GM12874 (cell line): ENCODE measurements at regions not wholly inside any gene's neighbourhood (a gene's known extent, or its start where the extent isn't known, plus 50 kb on each side); places are given as distances from the start of the nearest gene placed in this dataset.

Experiments used
- CTCF ChIP-seq: IDR thresholded peaks from 2 replicates; pipeline ENCODE4 v1.5.1; 2011; ENCODE audit warnings: low read depth, mild to moderate bottlenecking, control low read depth, low read length, moderate library complexity; ENCODE audit not compliant: insufficient read depth

- TF ChIP-seq CTCF = no peak
These were observed 68.8 kb upstream of the DAB2IP start for GRCh38 chr9:121582641-121583040.

DNA sequence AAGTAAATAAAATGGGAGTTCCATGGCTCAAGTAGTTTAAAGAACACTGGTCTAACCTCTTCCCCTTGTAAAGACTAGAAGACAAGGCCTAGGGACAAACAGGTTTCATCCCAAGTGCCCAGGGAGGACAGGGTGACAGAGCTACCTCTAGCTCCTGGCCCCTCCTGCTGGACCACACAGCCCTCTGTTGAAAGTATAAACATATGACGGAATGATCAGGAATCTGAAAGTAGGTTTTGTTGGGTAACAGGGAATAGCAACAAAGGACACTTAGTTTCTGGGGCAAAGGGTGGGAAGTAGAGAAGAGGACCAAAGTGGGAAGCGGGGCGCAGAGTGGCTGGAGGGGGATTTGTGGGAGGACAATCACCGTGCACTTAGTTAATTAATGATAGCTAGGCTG lies 67.0 kb upstream of the DAB2IP start:
- TF ChIP-seq CTCF = no peak

GRCh38 chr9:121587863-121588262 lies 63.6 kb upstream of the DAB2IP start:
- TF ChIP-seq CTCF = no peak

DNA sequence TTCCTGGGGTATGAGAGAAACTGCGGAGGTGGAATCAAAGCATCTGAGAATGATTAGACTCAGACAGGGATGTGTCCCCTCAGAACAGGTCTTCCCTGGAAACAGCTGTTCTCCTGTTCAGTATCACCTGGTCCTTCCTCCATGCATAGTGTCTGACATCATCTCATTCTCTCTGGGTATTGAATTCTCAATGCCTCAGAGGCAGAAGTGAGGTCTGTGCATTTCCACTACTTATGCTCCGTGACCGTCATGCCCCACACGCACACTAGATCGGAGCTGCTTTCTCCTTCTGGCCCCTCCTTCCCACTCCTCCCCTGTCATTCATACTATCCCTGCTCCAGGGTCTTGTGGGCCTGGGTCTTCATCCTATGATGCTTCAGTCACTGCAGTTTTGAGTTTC lies 61.4 kb upstream of the DAB2IP start:
- TF ChIP-seq CTCF = no peak

GRCh38 chr9:121592265-121592664 lies 59.2 kb upstream of the DAB2IP start:
- TF ChIP-seq CTCF = no peak

DNA sequence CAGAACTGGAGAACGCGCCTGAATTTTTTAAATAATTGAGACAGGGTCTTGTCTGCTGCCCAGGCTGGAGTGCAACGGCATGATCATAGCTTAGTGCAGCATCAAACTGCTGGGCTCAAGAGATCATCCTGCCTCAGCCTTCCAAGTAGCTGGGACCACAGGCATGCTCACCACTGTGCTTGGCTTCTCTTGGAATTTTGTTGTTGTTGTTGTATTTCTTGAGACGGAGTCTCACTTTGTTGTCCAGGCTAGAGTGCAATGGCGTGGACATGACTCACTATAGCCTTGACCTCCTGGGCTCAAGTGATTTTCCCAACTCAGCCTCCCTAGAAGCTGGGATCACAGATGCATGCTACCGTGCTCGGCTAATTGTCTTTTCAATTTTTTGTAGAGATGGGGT lies 58.4 kb upstream of the DAB2IP start:
- TF ChIP-seq CTCF = no peak

- TF ChIP-seq CTCF = no peak
These were observed 54.9 kb upstream of the DAB2IP start for GRCh38 chr9:121596515-121596914.

DNA sequence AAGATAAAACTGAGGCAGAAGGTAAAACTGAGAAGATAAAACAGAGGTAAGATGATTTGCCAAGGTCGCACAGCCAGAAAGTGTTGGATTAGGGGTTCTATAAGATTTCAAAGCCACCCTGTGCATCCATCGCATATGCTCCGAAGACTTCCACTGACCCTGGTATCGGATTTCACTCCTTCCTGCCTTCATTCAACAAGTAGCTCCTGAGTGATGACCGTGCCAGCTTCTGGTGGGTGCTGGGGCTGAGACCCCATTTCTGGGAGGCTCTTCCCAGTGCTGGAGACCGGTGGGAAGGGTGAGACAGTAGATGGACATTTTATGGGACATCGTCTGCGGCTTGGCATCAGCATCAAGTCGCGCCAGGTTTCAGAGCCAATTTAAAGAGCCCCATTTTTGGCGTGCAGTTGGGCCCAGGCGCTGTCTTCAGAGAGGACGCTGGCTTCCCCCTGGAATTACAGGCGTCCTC lies 53.7 kb upstream of the DAB2IP start:
- no peak for TF ChIP-seq CTCF
